B cell (primary cell): ENCODE measurements at regions not wholly inside any gene's neighbourhood (a gene's known extent, or its start where the extent isn't known, plus 50 kb on each side); places are given as distances from the start of the nearest gene placed in this dataset.

Experiments used
- ATAC-seq: fragments of 200-7000 bp; cut with Tn5 transposase; one replicate; pipeline ENCODE4 v1.10.0; 2021; ENCODE audit warnings: low read depth, mild to moderate bottlenecking, moderate number of reproducible peaks, moderate library complexity
- CTCF ChIA-PET: fragments of 350-600 bp; sonication (Branson Sonifier 250); formaldehyde crosslinking; loops from one replicate; lab custom pipeline; 2021; ENCODE audit warnings: antibody characterized with exemption, inconsistent platforms; lab: Charles Lee
- POLR2A ChIA-PET: fragments of 350-600 bp; sonication (Branson Sonifier 250); formaldehyde crosslinking; loops from one replicate; lab custom pipeline; 2021; ENCODE audit warnings: antibody characterized with exemption; lab: Charles Lee
- DNase-seq: peaks from one replicate; pipeline ENCODE4 v3.0.0; 2013
- H2AFZ ChIP-seq: 2 replicates; pipeline ENCODE4 v1.6.1; 2012; ENCODE audit warnings: mild to moderate bottlenecking, low read depth, low read length; ENCODE audit not compliant: insufficient read depth, poor library complexity, severe bottlenecking
- H3K27ac ChIP-seq, 2 donors: 1 replicate in 1 of 2; 2 replicates in 1 of 2; pipeline ENCODE4 v1.5.1; 2012 to 2013; ENCODE audit warnings: low read length in 2 of 2, mild to moderate bottlenecking in 2 of 2, moderate library complexity in 1 of 2
- H3K27me3 ChIP-seq, 4 experiments: fragments of 200-600 bp in 1 of 4; sonication (generic) in 1 of 4; replicated peaks in 1 of 4; 1 replicate in 2 of 4; 2 replicates in 2 of 4; pipeline versions ENCODE4 v1.6.1 to v1.7.0; 2013 to 2016; ENCODE audit warnings: low read length in 3 of 4, mild to moderate bottlenecking in 2 of 4, mixed read lengths in 1 of 4, moderate library complexity in 1 of 4; ENCODE audit not compliant: insufficient read depth in 4 of 4, control insufficient read depth in 3 of 4; ENCODE audit errors: control extremely low read depth in 1 of 4
- H3K36me3 ChIP-seq, 2 experiments: replicated peaks in 1 of 2; 1 replicate in 1 of 2; 2 replicates in 1 of 2; pipeline versions ENCODE4 v1.6.1 to v1.7.1; 2013; ENCODE audit warnings: low read length in 1 of 2; ENCODE audit not compliant: insufficient read depth in 2 of 2, control insufficient read depth in 1 of 2; ENCODE audit errors: control extremely low read depth in 1 of 2, extremely low read depth in 1 of 2
- H3K4me1 ChIP-seq, 2 donors: fragments of 200-600 bp in 1 of 2; sonication (generic) in 1 of 2; 1 replicate in 1 of 2; 2 replicates in 1 of 2; pipeline versions ENCODE4 v1.5.1 to v1.6.1; 2013 to 2017; ENCODE audit warnings: low read length in 2 of 2; ENCODE audit not compliant: control insufficient read depth in 2 of 2, insufficient read depth in 2 of 2
- H3K4me2 ChIP-seq: replicated peaks from 2 replicates; pipeline ENCODE3; 2012; ENCODE audit warnings: mild to moderate bottlenecking, low read depth, low read length; ENCODE audit not compliant: poor library complexity, severe bottlenecking
- H3K4me3 ChIP-seq, 5 experiments: fragments of 200-600 bp in 1 of 5; sonication (generic) in 1 of 5; 1 replicate in 3 of 5; 2 replicates in 2 of 5; pipeline versions ENCODE4 v1.5.1 to v1.7.0; 2011 to 2016; ENCODE audit warnings: low read length in 4 of 5, mild to moderate bottlenecking in 4 of 5, low read depth in 2 of 5, control low read depth in 1 of 5, moderate library complexity in 1 of 5; ENCODE audit not compliant: insufficient read depth in 1 of 5; ENCODE audit errors: control extremely low read depth in 1 of 5, extremely low read depth in 1 of 5
- H3K79me2 ChIP-seq: fragments of 200-600 bp; sonication (generic); one replicate; pipeline ENCODE4 v1.6.0; 2016; ENCODE audit warnings: low read length; ENCODE audit not compliant: control insufficient read depth, insufficient read depth
- H3K9ac ChIP-seq: fragments of 200-600 bp; sonication (generic); 2 replicates; pipeline ENCODE4 v1.6.1; 2017; ENCODE audit warnings: mild to moderate bottlenecking, low read length, moderate library complexity
- H3K9me3 ChIP-seq, 3 donors: one replicate each; pipeline versions ENCODE4 v1.6.1 to v1.7.1; 2013; ENCODE audit warnings: low read length in 2 of 3; ENCODE audit not compliant: control insufficient read depth in 2 of 3, insufficient read depth in 1 of 3; ENCODE audit errors: control extremely low read depth in 1 of 3
- H4K20me1 ChIP-seq: 2 replicates; pipeline ENCODE4 v1.6.0; 2012; ENCODE audit warnings: mild to moderate bottlenecking, low read length; ENCODE audit not compliant: insufficient read depth, control insufficient read depth, poor library complexity, severe bottlenecking
- H3K27ac Mint-ChIP-seq: one replicate; pipeline ENCODE4 v1.8.0; 2021; ENCODE audit warnings: mixed read lengths
- H3K27me3 Mint-ChIP-seq: one replicate; pipeline ENCODE4 v1.8.0; 2021; ENCODE audit warnings: mixed read lengths
- H3K4me1 Mint-ChIP-seq: one replicate; pipeline ENCODE4 v1.8.0; 2021; ENCODE audit warnings: mixed read lengths
- H3K4me3 Mint-ChIP-seq: one replicate; pipeline ENCODE4 v1.8.0; 2021; ENCODE audit warnings: mixed read lengths
- H3K9me3 Mint-ChIP-seq: one replicate; pipeline ENCODE4 v1.8.0; 2022; ENCODE audit warnings: mixed read lengths; ENCODE audit not compliant: insufficient read depth
- EZH2 ChIP-seq: IDR thresholded peaks from 2 replicates; pipeline ENCODE4 v1.6.1; 2012; ENCODE audit warnings: borderline replicate concordance, low read depth, mild to moderate bottlenecking, moderate library complexity, low read length; ENCODE audit not compliant: insufficient read depth, poor library complexity, severe bottlenecking
- WGBS: methylation state at CpG from one replicate; pipeline ENCODE4 v1.1.5; 2013; ENCODE audit warnings: missing lambda C conversion rate; ENCODE audit not compliant: insufficient coverage; 5-methylcytosine and 5-hydroxymethylcytosine counted together
- intact Hi-C: fragments of 100-400 bp; cut with micrococcal nuclease; formaldehyde crosslinking; loops from one replicate; pipeline ENCODE4 v1.10.0; 2022
- TF ChIP-seq, protein P1 (sequence below): fragments of 200-600 bp; IDR thresholded peaks from one replicate; pipeline ENCODE4 v1.8.0; 2022; ENCODE audit warnings: antibody characterized with exemption, mild to moderate bottlenecking

DNA sequence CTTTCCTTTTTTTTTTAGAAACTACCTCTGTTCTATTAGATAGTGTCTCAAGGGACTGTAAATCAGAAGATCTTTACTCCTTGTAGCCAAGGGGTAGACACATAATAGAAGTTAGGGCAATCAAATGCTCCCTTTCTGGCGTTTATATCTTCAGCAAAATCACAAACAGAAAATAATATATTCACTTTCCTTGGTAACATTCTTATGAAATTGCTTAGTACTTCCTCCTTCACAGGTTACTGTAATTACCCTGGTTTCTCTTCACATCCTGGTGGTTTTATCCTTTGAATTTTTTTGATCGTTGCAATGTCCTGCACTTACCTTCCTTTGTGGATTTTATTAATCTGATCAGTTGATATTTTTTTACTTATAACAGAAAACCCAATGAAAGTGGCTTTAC is 1064.9 kb downstream of the NCAM2 start:
- Histone ChIP-seq H3K36me3 (no peaks in the 10 kb centered on the region), H2AFZ (no peak overlapping the region), H3K4me2 (no peak overlapping the region), H3K27me3 (no peaks in the 10 kb centered on the region), H3K9me3 (peaks cover 0 to 1% (median 0%) of the 10 kb centered on the region in 3 donors), H3K79me2 (no peaks in the 10 kb centered on the region), H4K20me1 (no peaks in the 10 kb centered on the region), H3K9ac (no peak overlapping the region), H3K4me3 (no peak overlapping the region), H3K4me1 (no peaks in the 10 kb centered on the region), H3K27ac (no peak overlapping the region)
- POLR2A ChIA-PET = no interaction called here
- WGBS = no CpG with 5 or more reads among the region's 2 CpGs
- no peaks in the 10 kb centered on the region for H3K27me3 Mint-ChIP-seq
- no peak overlapping the region for H3K4me3 Mint-ChIP-seq
- DNase-seq (no peak), ATAC-seq (no peak)
- H3K4me1 Mint-ChIP-seq = no peaks in the 10 kb centered on the region
- CTCF ChIA-PET = no interaction called here
- no peak overlapping the region for H3K27ac Mint-ChIP-seq
- H3K9me3 Mint-ChIP-seq = no peaks in the 10 kb centered on the region
- TF ChIP-seq, protein P1, sequence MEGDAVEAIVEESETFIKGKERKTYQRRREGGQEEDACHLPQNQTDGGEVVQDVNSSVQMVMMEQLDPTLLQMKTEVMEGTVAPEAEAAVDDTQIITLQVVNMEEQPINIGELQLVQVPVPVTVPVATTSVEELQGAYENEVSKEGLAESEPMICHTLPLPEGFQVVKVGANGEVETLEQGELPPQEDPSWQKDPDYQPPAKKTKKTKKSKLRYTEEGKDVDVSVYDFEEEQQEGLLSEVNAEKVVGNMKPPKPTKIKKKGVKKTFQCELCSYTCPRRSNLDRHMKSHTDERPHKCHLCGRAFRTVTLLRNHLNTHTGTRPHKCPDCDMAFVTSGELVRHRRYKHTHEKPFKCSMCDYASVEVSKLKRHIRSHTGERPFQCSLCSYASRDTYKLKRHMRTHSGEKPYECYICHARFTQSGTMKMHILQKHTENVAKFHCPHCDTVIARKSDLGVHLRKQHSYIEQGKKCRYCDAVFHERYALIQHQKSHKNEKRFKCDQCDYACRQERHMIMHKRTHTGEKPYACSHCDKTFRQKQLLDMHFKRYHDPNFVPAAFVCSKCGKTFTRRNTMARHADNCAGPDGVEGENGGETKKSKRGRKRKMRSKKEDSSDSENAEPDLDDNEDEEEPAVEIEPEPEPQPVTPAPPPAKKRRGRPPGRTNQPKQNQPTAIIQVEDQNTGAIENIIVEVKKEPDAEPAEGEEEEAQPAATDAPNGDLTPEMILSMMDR = no peak
- TF ChIP-seq EZH2 = no peak
- intact Hi-C loops = no loop called here

DNA sequence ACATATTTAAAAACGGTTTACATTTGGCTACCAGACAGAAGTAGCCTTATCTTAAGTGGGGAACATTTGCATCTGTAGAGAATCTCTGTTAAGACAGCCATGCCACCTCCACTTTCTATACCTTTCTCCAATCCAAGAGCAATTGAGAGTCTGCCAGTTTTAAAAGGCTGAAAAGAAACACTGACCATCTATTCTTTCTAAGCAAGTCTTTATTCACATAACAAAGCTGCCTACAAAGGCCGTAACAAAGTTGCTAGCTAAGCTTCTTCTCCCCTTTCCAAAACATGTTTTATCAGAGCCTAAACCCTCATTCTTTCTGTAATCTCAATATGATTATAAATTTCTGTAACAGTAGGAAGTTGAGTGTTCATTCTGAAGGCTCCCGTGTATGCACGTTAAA is 1078.3 kb downstream of the NCAM2 start:
- ChIA-PET POLR2A (no interaction called here), CTCF (no interaction called here)
- Histone ChIP-seq H3K27me3 (no peaks in the 10 kb centered on the region), H3K4me1 (no peaks in the 10 kb centered on the region), H3K9me3 (peaks cover 0 to 4% (median 1%) of the 10 kb centered on the region in 3 donors), H4K20me1 (no peaks in the 10 kb centered on the region), H2AFZ (no peak overlapping the region), H3K4me3 (no peak overlapping the region), H3K27ac (no peak overlapping the region), H3K79me2 (no peaks in the 10 kb centered on the region), H3K36me3 (no peaks in the 10 kb centered on the region), H3K4me2 (no peak overlapping the region), H3K9ac (no peak overlapping the region)
- TF ChIP-seq, protein P1 = no peak
- no peak for TF ChIP-seq EZH2
- Mint-ChIP-seq H3K27ac (no peak overlapping the region), H3K9me3 (no peaks in the 10 kb centered on the region), H3K4me3 (no peak overlapping the region), H3K27me3 (no peaks in the 10 kb centered on the region), H3K4me1 (no peaks in the 10 kb centered on the region)
- no peak for ATAC-seq
- no peak for DNase-seq
- WGBS = no CpG with 5 or more reads among the region's 4 CpGs
- intact Hi-C loops = no loop called here
